Ovary (tissue), 7 donors: ENCODE measurements at regions not wholly inside any gene's neighbourhood (a gene's known extent, or its start where the extent isn't known, plus 50 kb on each side); places are given as distances from the start of the nearest gene placed in this dataset.

Experiments
- DNase-seq, 5 donors: peaks; one replicate each; pipeline ENCODE4 v3.0.0-alpha.2; 2019 to 2020
- H3K27ac ChIP-seq, 2 donors: fragments of 200-600 bp; one replicate each; pipeline versions ENCODE4 v1.5.1 to v1.8.0; 2019 to 2022
- H3K27me3 ChIP-seq: fragments of 200-600 bp; one replicate; pipeline ENCODE4 v1.8.0; 2022
- H3K36me3 ChIP-seq: fragments of 200-600 bp; sonication (generic); one replicate; pipeline ENCODE4 v1.5.1; 2019
- H3K4me1 ChIP-seq: one replicate; pipeline ENCODE4 v1.8.1; 2013; ENCODE audit warnings: mild to moderate bottlenecking, moderate library complexity; ENCODE audit not compliant: insufficient read depth
- H3K4me3 ChIP-seq: fragments of 200-600 bp; sonication (generic); one replicate; pipeline ENCODE4 v1.5.1; 2017
- H3K9me3 ChIP-seq, 2 donors: fragments of 200-600 bp in 1 of 2; sonication (generic) in 1 of 2; one replicate each; pipeline versions ENCODE4 v1.5.1 to v1.8.1; 2013 to 2019; ENCODE audit warnings: mild to moderate bottlenecking in 1 of 2, moderate library complexity in 1 of 2
- EP300 ChIP-seq: sonication (generic); formaldehyde crosslinking; IDR thresholded peaks from one replicate; pipeline ENCODE4 v1.6.1; 2017; ENCODE audit warnings: antibody characterized with exemption
- POLR2A ChIP-seq: fragments of 450-650 bp; IDR thresholded peaks from one replicate; pipeline ENCODE4 v1.6.1; 2017; ENCODE audit warnings: antibody characterized with exemption, mild to moderate bottlenecking, moderate library complexity
- WGBS, 3 donors: extraction: QIAGEN DNeasy Blood & Tissue Kit in 1 of 3; methylation state at CpG; one replicate each; pipeline versions ENCODE4 v1.1.5 to v1.1.7; 2013 to 2017; 5-methylcytosine and 5-hydroxymethylcytosine counted together
- intact Hi-C, 4 donors: fragments of 100-400 bp; cut with DNase I; formaldehyde crosslinking; loops; one replicate each; pipeline versions ENCODE4 v1.11.0 to v1.15.1; 2022 to 2023
- TF ChIP-seq, protein P1 (sequence below), 3 donors: fragments of 450-650 bp in 2 of 3; fragments of 200-600 bp in 1 of 3; IDR thresholded peaks; one replicate each; pipeline versions ENCODE4 v1.5.1 to v1.8.0; 2016 to 2022; ENCODE audit warnings: antibody characterized with exemption in 3 of 3, mild to moderate bottlenecking in 1 of 3
- donor health status: DM: no; HTN: no; CAD: no; lungs with moderate emphysema.
- donor health status: DM: no; HTN: no; CAD: no.
- donor health status: Bipolar disorder and iron deficiency.
- donor health status: DM: no; HTN: no; CAD: no.
- donor health status: DM: yes; HTN: yes; CAD: no.

DNA sequence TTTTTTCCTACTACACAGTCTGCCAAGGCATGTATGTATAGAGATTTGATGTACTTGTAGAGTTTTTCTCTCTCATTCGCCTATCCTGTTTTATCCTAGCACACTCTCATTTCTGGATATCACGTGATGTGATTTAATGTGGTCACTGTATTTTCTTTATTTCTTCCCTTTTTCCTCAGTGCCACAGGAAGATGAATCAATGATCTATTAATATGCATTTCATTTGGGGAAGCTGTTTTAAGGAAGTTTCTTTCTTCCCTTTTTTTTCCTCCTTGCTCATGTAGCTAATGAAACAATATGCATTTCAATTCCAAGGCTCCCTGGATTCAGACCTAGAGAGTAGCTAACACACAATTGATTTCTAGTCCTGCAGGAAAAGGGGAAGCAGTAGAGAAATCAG is 506.3 kb upstream of the WWC1 start:
- H3K27me3 ChIP-seq, result no peaks in the 10 kb centered on the region
- DNase-seq, result no peak
- no peaks in the 10 kb centered on the region for H3K9me3 ChIP-seq
- no peak for TF ChIP-seq POLR2A
- intact Hi-C loops, result no loop called here
- no peaks in the 10 kb centered on the region for H3K4me1 ChIP-seq
- no peak overlapping the region for H3K4me3 ChIP-seq
- 78 to 90% (median 85%) methylated on average over 2 of the region's 2 CpGs for WGBS, 3 donors
- H3K36me3 ChIP-seq, result no peaks in the 10 kb centered on the region
- H3K27ac ChIP-seq, result no peak overlapping the region

DNA sequence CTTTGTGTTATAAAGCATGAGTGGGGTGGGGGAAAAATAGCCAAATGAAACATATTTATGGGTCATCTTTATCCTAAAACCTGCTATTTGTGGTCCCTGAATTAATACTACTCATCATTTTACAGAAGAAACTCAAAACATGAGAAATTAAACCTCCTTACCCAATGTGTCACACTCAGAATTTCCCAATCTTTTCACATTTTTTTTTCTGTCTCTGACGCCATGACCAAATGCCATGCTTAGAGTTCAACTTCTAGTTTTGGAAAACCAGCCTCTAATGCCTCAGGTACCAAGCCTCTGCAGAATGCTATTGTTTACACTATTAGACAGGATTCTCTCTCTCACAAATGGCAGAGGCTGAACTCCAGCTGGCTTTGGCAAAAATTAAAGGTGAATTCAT is 505.5 kb upstream of the WWC1 start:
- intact Hi-C loops, result no loop called here
- TF ChIP-seq, protein P1, sequence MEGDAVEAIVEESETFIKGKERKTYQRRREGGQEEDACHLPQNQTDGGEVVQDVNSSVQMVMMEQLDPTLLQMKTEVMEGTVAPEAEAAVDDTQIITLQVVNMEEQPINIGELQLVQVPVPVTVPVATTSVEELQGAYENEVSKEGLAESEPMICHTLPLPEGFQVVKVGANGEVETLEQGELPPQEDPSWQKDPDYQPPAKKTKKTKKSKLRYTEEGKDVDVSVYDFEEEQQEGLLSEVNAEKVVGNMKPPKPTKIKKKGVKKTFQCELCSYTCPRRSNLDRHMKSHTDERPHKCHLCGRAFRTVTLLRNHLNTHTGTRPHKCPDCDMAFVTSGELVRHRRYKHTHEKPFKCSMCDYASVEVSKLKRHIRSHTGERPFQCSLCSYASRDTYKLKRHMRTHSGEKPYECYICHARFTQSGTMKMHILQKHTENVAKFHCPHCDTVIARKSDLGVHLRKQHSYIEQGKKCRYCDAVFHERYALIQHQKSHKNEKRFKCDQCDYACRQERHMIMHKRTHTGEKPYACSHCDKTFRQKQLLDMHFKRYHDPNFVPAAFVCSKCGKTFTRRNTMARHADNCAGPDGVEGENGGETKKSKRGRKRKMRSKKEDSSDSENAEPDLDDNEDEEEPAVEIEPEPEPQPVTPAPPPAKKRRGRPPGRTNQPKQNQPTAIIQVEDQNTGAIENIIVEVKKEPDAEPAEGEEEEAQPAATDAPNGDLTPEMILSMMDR (IDR thresholded peaks at IDR 0.05), result no peak
- no peak for TF ChIP-seq EP300
- no peak for TF ChIP-seq POLR2A
- H3K27me3 ChIP-seq, result no peaks in the 10 kb centered on the region
- no peaks in the 10 kb centered on the region for H3K36me3 ChIP-seq
- no peaks in the 10 kb centered on the region for H3K9me3 ChIP-seq
- H3K27ac ChIP-seq, result no peak overlapping the region
- 86 to 94% (median 87%) methylated on average over 1 of the region's 1 CpG for WGBS, 3 donors
- DNase-seq, result no peak
- H3K4me1 ChIP-seq, result no peaks in the 10 kb centered on the region
- no peak overlapping the region for H3K4me3 ChIP-seq

- H3K4me1 ChIP-seq, result no peaks in the 10 kb centered on the region
- no peak overlapping the region for H3K4me3 ChIP-seq
- no peaks in the 10 kb centered on the region for H3K36me3 ChIP-seq
- DNase-seq, result no peak
- no peaks in the 10 kb centered on the region for H3K27me3 ChIP-seq
- intact Hi-C loops, result no loop called here
- 64 to 73% (median 67%) methylated on average over 2 of the region's 2 CpGs for WGBS, 3 donors
- H3K9me3 ChIP-seq, result no peaks in the 10 kb centered on the region
- TF ChIP-seq, protein P1 (IDR thresholded peaks at IDR 0.05), result no peak
- H3K27ac ChIP-seq, result no peak overlapping the region
These were observed 504.4 kb upstream of the WWC1 start for GRCh38 chr5:167786871-167787578.

DNA sequence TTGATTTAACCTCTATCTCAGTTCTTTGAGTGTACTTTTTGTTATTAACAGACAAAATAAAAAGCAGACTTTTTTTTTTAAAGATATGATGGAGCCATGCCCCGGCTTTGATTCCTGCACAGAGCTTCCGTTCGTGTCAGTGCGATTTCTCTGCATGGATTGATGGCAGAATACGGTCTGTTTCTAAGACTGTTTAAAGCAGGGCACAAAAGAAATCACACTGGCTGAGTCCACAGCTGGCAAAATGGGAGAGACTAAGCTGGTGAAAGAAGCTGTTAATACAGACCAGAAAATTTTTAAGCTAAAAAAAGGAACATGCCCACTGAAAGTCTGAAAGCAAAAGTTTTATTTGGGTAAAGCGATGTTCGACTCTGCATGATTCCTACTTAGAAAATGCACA is 501.4 kb upstream of the WWC1 start:
- intact Hi-C loops, result no loop called here
- TF ChIP-seq, protein P1 (IDR thresholded peaks at IDR 0.05), result no peak
- Histone ChIP-seq H3K4me1 (no peaks in the 10 kb centered on the region), H3K4me3 (no peak overlapping the region), H3K27ac (no peak overlapping the region), H3K36me3 (no peaks in the 10 kb centered on the region), H3K9me3 (no peaks in the 10 kb centered on the region), H3K27me3 (no peaks in the 10 kb centered on the region)
- DNase-seq, result no peak
- 80 to 90% (median 87%) methylated on average over 7 of the region's 7 CpGs for WGBS, 3 donors

DNA sequence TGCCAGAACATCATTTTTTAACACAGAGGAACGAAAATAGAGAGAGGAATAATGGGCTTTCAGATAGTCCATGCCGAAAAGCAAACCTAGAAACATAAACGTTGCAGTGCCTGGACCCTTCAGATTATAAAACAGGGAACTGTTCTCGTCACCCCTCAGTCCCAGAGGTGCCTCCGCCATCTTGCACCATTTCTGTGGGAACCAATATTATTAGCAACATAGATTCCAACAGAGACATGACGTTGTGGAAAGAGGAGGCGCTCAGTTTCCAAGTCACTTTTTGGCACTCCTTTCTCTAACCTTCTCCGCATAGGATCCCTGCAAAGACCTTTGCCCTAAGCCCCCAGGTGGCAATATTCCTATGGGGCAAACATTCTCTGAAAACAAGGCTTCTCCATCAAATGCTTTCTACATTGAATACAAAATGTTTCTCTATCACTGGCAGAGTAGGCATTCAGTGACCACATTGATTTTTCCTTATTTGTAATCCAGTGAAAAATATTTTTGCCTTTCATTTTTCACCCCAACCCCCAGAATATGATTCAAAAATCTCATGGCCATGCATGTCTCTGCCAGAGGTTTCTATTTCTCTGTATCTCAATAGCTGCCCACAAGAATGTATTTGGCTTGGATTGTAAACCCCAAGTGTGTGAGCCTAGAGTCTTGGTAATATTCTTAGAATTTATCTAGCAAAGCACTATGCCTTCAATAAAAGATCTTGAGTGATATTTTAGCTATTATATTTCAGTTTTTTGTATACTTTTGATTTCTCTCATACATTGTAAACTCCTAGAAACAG is 500.8 kb upstream of the WWC1 start:
- Histone ChIP-seq H3K36me3 (no peaks in the 10 kb centered on the region), H3K27ac (no peak overlapping the region), H3K27me3 (no peaks in the 10 kb centered on the region), H3K4me3 (no peak overlapping the region), H3K4me1 (no peaks in the 10 kb centered on the region), H3K9me3 (no peaks in the 10 kb centered on the region)
- no peak for DNase-seq
- 80 to 87% (median 81%) methylated on average over 8 of the region's 8 CpGs for WGBS, 3 donors
- intact Hi-C loops, result no loop called here
- TF ChIP-seq, protein P1 (IDR thresholded peaks at IDR 0.05), result no peak
- TF ChIP-seq EP300 (no peak), POLR2A (no peak)
